ENCODE measurements at regions not wholly inside any gene's neighbourhood (a gene's known extent, or its start where the extent isn't known, plus 50 kb on each side); places are given as distances from the start of the nearest gene placed in this dataset.

GRCh38 chr4:163988391-163988790 lies 493.9 kb downstream of the TMA16 start:
- DNase-seq (ENCODE audit: low spot score in 2 of 2): no peak
- WGBS, 2 donors: 70 to 75% methylated on average over 5 of the region's 5 CpGs
- TF ChIP-seq CTCF (IDR thresholded peaks at IDR 0.05) (no peak), POLR2A (IDR thresholded peaks at IDR 0.05) (no peak)
- intact Hi-C loops (cut with DNase I; ENCODE audit: low total_unique reads): no loop called here
- no peak overlapping the region for H3K4me3 ChIP-seq (ENCODE audit: low read depth, poor library complexity, severe bottlenecking)

DNA sequence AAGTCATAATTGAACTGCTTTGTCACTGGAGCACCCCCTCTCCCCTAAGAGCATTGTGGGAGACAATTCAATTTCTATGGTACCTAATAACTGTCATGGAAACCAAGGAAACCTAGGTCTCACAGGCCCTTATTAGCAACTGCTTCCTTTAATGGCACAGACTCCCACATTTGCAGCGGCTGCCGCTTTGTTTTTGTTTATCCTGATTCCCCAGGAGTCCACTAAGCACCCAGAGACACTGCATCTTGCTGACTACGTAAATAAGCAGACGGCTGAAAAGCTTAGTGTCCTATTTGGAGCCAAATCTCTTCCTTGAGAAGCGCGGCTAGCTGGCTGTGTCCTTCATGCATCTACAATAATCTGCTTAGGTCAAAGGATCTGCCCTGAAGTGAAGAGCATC lies 494.4 kb downstream of the TMA16 start:
- intact Hi-C loops (cut with DNase I; ENCODE audit: low total_unique reads): no loop called here
- no peak for DNase-seq (ENCODE audit: low spot score in 2 of 2)
- TF ChIP-seq CTCF (IDR thresholded peaks at IDR 0.05) (no peak), POLR2A (IDR thresholded peaks at IDR 0.05) (no peak)
- 58 to 64% methylated on average over 6 of the region's 6 CpGs for WGBS, 2 donors
- H3K4me3 ChIP-seq (ENCODE audit: low read depth, poor library complexity, severe bottlenecking): no peak overlapping the region

DNA sequence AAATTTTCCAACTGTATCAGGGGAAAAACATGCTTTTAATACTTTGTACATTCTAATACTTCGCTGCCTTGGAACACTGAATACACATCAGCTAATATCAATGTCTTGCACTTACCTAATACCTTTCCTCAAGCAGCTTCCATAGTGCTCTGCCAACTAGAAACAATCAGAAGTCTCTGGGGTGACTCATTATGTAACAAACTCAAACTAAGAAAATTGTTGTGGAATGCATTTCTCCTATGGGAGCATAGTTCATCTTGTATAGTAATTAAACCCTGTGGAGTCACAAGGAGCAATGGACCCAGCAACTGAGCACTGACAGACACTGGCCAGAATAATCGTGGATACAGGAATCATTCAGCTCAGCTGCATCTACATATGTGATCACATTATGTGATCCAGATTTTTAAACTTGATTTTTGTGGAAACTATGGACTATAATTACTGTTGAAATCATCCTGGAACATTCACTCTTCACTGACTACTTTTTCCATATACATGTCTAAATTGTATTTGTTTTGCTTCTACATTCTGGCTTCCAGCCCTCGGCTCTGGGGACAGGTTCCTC lies 496.9 kb downstream of the TMA16 start:
- intact Hi-C loops (cut with DNase I; ENCODE audit: low total_unique reads): no loop called here
- no peak for DNase-seq (ENCODE audit: low spot score in 2 of 2)
- 66 to 72% methylated on average over 3 of the region's 3 CpGs for WGBS, 2 donors
- TF ChIP-seq CTCF (IDR thresholded peaks at IDR 0.05): no peak
- no peak for TF ChIP-seq POLR2A (IDR thresholded peaks at IDR 0.05)
- no peak overlapping the region for H3K4me3 ChIP-seq (ENCODE audit: low read depth, poor library complexity, severe bottlenecking)

DNA sequence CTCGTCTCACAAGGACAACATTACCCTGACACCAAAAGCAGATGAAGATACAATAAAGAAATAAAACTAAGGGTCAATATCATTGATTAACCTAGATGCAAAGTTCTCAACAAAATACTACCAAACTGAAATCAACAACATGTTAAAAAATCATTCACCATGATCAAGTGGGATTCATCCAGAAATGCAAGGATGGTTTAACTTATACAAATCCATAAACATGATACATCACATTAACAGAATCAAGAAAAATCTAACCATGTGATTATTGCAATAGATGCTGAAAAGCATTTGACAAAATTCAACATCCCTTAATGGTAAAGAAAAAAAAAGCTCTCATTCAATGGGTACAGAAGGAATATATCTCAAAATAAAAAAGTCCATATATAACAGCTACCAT lies 514.9 kb downstream of the TMA16 start:
- intact Hi-C loops (cut with DNase I; ENCODE audit: low total_unique reads): no loop called here
- TF ChIP-seq CTCF (IDR thresholded peaks at IDR 0.05): no peak
- TF ChIP-seq POLR2A (IDR thresholded peaks at IDR 0.05): no peak
- H3K4me3 ChIP-seq (ENCODE audit: low read depth, poor library complexity, severe bottlenecking): no peak overlapping the region
- WGBS, 2 donors: 75 to 86% methylated on average over 1 of the region's 1 CpG
- DNase-seq (ENCODE audit: low spot score in 2 of 2): no peak

DNA sequence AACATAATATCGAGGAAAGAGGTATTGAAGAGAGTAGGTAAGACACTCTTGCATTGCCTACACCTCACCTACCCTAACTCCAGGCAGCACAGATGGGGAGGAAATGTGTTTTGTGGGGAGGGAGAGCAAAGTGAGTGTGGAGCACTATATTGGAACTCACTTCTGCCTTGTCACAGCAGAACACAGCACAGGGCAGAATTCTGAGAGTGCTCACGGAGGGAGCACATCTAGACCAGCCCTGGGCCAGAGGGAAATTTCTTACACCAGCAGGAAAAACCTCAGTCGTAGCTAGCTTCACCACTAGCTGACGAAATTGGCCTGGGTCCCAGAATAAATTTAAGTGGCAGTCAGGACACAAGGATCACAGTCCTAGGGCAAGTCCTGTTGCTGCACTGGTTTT lies 517.3 kb downstream of the TMA16 start:
- intact Hi-C loops (cut with DNase I; ENCODE audit: low total_unique reads): no loop called here
- 46 to 56% methylated on average over 4 of the region's 4 CpGs for WGBS, 2 donors
- no peak for TF ChIP-seq POLR2A (IDR thresholded peaks at IDR 0.05)
- H3K4me3 ChIP-seq (ENCODE audit: low read depth, poor library complexity, severe bottlenecking): no peak overlapping the region
- DNase-seq (ENCODE audit: low spot score in 2 of 2): no peak

DNA sequence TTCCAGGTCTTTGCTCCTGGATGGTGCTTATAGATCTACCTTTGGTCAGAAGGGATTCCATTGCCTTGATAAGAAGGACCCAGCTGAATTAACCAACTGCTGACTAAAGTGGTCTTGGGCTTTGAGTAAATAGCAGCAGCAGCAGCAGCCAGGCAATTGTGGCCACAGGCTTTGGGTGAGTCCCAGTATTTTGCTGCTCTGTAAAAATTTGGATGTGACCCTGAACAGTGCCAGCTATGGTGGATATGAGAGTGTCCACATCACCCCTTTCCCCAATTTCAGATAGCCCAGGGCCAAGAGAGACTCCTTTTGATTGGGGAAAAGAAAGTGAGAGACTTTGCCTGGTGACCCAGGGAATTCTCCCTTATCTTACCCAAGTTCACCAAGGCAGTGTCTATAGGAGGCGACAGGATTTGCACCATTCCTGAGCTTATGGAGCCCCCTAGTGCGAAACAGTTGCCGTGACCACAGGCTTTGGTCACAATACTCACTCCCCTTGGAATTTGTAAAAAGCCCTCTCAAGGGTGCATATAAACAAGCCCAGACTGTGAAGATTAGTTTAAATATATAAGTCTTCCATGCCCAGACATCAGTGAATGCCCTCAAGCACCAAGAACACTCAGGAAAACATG lies 518.0 kb downstream of the TMA16 start:
- intact Hi-C loops (cut with DNase I; ENCODE audit: low total_unique reads): no loop called here
- DNase-seq (ENCODE audit: low spot score in 2 of 2): no peak

More for the DNA sequence above, 518.0 kb downstream of the TMA16 start:
- TF ChIP-seq CTCF (IDR thresholded peaks at IDR 0.05): no peak
- TF ChIP-seq POLR2A (IDR thresholded peaks at IDR 0.05): no peak
- WGBS, 2 donors: 22 to 36% methylated on average over 3 of the region's 3 CpGs
- no peak overlapping the region for H3K4me3 ChIP-seq (ENCODE audit: low read depth, poor library complexity, severe bottlenecking)
